Stimulated activated CD4-positive, alpha-beta T cell treated with anti-CD3 and anti-CD28 coated beads, Interleukin-15, amount 100 ng/mL, for 24 hours (primary cell): ENCODE measurements at regions not wholly inside any gene's neighbourhood (a gene's known extent, or its start where the extent isn't known, plus 50 kb on each side); places are given as distances from the start of the nearest gene placed in this dataset.
"Not testable (repeated sequence)": the region's sequence is repeated elsewhere in the genome, so short reads cannot be mapped to it uniquely, and the experiment has no call there.

Experiments
- DNase-seq: peaks from one replicate; pipeline ENCODE4 v3.0.0-alpha.2; 2020

- no peak for DNase-seq
Observed at GRCh38 chr12:46537387-46537955, 164.9 kb upstream of the SLC38A2 start.

DNA sequence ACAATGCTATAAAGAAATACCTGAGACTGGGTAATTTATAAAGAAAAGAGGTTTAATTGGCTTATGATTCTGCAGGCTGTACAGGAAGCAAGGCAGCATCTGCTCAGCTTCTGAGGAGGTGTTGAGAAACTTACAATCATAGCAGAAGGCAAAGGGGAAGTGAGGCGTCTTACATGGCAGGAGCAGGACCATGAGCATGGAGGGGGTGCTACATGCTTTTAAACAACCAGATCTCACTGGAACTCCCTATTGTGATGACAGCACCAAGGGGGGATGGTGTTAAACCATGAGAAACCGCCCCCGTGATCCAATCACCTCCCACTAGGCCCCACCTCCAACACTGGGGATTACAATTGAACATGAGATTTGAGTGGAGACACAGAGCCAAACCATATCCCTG lies 163.7 kb upstream of the SLC38A2 start:
- not testable (repeated sequence) for DNase-seq

DNA sequence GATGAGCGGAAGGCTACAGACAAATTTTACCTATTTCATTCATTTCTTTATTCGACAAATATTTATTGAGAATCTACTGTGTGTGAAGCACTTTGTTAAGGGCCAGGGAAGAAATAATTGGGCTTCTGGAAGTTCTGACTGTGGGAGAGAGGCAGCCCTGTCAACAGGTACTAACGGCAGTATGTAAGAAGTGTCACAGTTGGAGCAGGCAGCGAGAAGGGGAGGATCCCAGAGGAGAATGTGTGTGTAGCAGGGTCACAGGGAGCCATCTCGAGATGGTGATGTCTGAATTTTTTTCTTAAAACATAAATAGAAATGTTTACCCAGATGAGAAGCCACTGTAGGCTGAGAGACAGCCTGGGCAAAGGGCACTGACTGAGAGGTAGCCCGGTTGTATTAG lies 163.3 kb upstream of the SLC38A2 start:
- DNase-seq: no peak

DNA sequence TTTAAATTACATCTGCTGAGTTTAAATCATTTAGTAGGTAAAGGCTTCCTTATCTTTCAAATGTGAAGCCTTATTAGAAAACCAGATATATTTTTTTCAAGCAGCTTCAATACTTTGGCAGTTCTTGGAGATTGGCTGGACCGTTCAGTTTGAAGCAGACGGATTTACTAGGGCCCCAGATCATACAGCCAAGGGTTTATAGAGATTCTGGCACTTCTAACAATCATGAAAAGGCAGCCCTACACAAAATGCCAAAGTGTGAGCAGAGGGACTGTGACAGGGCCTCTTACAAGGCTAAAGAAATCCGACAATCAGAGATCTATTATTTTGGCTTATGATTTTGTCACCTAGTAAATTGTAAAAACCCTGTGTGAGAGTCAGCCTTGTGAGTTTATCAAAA lies 162.8 kb upstream of the SLC38A2 start:
- no peak for DNase-seq

DNA sequence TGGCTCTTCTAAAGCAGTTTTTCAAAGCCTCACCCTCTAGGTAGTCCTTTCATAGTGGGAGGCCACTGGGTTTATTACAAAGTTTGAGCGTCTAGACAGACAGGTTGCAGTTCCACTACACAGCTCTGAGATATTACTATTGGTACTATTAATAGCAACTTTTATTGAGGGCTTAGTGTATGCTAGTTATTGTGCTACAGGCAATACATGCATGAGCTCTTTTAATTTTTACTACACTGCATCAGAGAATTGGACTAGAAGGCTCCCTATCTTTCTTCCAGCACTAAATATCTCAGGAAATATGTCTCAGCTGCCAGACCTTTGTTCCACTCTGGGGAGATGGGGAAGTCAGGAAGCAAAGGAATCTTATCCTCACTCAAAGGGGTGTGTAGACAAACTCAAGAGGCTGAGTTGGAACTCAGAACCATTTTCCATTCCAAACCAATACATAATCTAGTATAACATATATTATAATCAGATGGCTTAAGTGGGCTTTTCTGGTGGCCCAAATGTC lies 161.8 kb upstream of the SLC38A2 start:
- no peak for DNase-seq

DNA sequence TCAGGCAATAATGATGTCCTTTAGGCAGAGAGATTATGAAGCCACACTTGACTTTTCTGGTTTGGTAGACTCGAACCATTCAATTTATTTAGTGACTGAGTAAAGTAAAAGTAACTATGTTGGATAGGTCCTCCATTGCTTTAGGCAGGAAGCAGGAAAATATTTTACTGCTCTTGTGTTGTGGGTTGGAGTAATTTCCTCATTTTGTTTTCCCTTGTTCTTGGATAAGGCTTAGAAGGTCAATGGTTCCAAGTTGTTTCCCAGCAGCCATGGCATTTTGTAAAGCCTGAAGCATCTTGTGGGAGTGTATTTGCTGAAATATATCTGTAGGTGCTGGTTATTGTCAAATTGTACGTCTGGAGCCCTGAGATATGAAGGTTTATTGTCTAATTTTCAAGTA lies 161.2 kb upstream of the SLC38A2 start:
- DNase-seq: no peak

GRCh38 chr12:46531804-46532203 lies 159.2 kb upstream of the SLC38A2 start:
- no peak for DNase-seq

- DNase-seq: no peak
Observed at GRCh38 chr12:46531059-46531785, 158.6 kb upstream of the SLC38A2 start.

GRCh38 chr12:46530373-46531056 lies 157.9 kb upstream of the SLC38A2 start:
- DNase-seq: no peak

DNA sequence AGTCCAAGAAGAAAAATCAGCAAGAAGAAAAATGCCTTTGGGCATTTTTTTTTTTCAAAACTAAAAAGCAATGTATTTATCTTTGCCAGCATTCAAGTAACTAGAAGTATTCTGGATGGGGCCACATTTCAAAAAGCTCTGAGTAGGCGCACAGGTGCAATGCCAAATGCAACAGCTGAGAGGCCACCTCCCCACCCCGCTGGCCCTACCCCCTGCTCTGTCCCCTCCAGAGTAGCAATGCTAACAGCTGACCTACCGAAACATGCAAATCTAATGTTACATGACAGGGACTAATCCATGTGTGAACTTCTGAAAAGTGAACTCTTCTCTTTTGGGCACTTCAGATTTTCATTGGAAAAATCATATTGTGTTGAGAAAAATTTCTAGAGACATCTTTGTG lies 153.7 kb upstream of the SLC38A2 start:
- no peak for DNase-seq

DNA sequence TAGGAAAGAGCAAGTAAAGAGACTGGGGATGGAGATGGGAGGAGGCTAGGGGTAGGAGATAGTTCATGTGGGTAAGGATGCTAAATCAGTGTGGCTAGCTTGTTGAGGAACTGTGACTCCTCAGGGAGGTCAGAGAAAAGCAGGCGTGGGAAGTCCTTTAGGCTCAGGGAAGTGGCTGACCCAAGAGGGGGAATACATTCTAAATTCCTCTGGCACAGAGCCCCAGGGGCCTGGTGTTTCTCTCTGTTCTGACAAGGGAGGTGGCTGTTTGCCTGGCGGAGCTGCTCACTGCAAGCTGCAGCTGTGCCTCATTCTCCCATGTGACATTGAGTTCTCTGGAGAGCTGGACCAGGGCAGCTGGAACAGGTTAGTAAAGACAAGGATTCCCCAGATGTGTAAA lies 152.2 kb upstream of the SLC38A2 start:
- DNase-seq: no peak

GRCh38 chr12:46523863-46524770 lies 151.5 kb upstream of the SLC38A2 start:
- peak; percentile 57 for DNase-seq

DNA sequence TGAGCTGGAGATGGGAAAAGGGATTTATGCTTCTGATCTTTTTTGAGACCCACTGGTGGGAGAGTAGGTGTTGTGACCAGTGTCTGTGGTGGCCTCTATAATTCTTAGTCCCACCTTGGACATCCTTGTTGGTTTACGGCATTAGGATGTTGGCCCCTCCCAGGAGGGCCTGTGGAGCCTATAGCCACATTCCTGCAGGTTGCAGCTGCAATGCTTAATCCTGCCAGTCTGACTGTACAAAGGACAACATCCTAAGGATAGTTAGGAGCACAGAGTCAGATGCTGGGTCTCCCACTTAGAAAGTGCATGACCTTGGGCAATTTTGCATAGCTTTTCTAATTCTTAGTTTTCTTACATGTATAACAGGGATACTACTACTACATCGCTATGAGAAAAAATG lies 150.9 kb upstream of the SLC38A2 start:
- no peak for DNase-seq

GRCh38 chr12:46522071-46522470 lies 149.5 kb upstream of the SLC38A2 start:
- no peak for DNase-seq

GRCh38 chr12:46521145-46521544 lies 148.6 kb upstream of the SLC38A2 start:
- no peak for DNase-seq

GRCh38 chr12:46519407-46519806 lies 146.8 kb upstream of the SLC38A2 start:
- DNase-seq: no peak

- DNase-seq: no peak
Observed at GRCh38 chr12:46518729-46519128, 146.2 kb upstream of the SLC38A2 start.

- no peak for DNase-seq
Observed at GRCh38 chr12:46518169-46518568, 145.6 kb upstream of the SLC38A2 start.

- no peak for DNase-seq
Observed at GRCh38 chr12:46517579-46517962, 145.0 kb upstream of the SLC38A2 start.

GRCh38 chr12:46516933-46517578 lies 144.5 kb upstream of the SLC38A2 start:
- DNase-seq: peak; percentile 53

GRCh38 chr12:46516238-46516932 lies 143.8 kb upstream of the SLC38A2 start:
- no peak for DNase-seq

DNA sequence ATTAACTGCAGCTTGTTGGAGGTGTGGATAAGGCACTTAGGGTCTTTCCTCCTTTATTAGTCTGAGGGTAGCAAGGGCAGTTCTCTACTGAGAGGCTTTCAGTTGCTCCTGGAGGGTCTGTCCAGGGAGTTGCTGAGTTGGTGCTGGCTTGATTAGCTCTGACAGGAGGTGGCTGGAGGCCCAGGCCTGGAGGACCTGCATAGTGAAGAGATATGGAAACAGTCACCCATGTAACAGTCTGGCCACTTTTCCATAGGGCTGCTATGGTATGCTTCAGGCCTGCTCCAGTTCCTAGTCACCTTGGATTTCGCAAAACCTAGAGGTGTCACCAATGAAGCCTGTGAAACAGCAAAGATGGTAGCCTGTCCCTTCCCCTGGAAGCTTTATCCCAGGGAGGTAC lies 143.3 kb upstream of the SLC38A2 start:
- DNase-seq: no peak
